ENCODE measurements at regions not wholly inside any gene's neighbourhood (a gene's known extent, or its start where the extent isn't known, plus 50 kb on each side); places are given as distances from the start of the nearest gene placed in this dataset.

DNA sequence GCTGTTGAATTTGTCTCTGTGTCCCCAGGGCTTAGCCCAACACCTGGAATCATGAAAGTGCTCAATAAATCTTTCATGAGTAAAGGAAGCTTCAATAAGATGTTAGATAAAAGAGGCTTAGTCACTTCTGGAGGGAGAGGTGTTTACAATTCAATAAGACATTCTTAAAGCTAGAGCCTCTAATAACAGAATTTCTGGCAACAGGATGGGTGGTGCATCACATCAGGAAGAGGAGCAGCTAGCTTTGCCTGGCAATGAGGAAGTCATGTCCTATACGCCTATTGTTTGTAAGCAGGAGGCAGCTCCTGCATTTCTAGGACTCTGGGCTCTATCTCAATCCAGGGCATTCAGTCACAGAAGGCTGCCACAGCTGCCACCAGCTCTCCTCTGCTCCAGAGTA is 638.5 kb downstream of the EPM2A start:
- TF ChIP-seq EGR1 (IDR thresholded peaks at IDR 0.05) (no peak), YY1 (IDR thresholded peaks at IDR 0.05; ENCODE audit: low read depth) (no peak)
